ENCODE measurements at regions not wholly inside any gene's neighbourhood (a gene's known extent, or its start where the extent isn't known, plus 50 kb on each side); places are given as distances from the start of the nearest gene placed in this dataset.

DNA sequence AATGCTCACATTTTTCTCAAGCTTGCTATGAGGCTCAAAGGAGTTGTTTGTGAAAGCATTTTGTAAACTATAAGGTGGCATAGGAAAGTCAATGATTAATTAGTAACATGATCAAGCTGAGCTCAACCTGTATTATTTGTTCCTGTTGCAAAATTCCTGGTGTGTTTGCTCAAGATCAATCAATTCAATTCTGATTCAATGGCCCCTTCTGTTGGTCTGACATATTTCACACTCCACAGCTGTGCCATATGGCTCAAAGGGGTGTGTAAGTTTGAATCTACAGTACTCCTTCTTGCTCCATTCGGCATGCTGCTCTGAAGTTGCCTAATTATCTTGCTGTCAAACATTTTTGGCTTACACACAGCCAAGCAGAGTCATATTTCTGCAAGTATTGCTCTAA lies 341.6 kb upstream of the LRP1B start:
- Histone ChIP-seq H3K36me3 (no peaks in the 10 kb centered on the region), H3K27ac (no peak overlapping the region), H3K4me3 (no peak overlapping the region), H3K27me3 (no peaks in the 10 kb centered on the region), H3K4me1 (no peaks in the 10 kb centered on the region), H3K9me3 (peaks cover 0 to 4% (median 0%) of the 10 kb centered on the region in 12 donors)
- ATAC-seq = no peak
- no peak for DNase-seq
- no peak for TF ChIP-seq POLR2A (IDR thresholded peaks at IDR 0.05)
- TF ChIP-seq, protein P1, sequence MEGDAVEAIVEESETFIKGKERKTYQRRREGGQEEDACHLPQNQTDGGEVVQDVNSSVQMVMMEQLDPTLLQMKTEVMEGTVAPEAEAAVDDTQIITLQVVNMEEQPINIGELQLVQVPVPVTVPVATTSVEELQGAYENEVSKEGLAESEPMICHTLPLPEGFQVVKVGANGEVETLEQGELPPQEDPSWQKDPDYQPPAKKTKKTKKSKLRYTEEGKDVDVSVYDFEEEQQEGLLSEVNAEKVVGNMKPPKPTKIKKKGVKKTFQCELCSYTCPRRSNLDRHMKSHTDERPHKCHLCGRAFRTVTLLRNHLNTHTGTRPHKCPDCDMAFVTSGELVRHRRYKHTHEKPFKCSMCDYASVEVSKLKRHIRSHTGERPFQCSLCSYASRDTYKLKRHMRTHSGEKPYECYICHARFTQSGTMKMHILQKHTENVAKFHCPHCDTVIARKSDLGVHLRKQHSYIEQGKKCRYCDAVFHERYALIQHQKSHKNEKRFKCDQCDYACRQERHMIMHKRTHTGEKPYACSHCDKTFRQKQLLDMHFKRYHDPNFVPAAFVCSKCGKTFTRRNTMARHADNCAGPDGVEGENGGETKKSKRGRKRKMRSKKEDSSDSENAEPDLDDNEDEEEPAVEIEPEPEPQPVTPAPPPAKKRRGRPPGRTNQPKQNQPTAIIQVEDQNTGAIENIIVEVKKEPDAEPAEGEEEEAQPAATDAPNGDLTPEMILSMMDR (IDR thresholded peaks at IDR 0.05) = no peak
- intact Hi-C loops (cut with DNase I) = no loop called here
- 25 to 50% (median 44%) methylated on average over 1 of the region's 1 CpG for WGBS, 4 donors

DNA sequence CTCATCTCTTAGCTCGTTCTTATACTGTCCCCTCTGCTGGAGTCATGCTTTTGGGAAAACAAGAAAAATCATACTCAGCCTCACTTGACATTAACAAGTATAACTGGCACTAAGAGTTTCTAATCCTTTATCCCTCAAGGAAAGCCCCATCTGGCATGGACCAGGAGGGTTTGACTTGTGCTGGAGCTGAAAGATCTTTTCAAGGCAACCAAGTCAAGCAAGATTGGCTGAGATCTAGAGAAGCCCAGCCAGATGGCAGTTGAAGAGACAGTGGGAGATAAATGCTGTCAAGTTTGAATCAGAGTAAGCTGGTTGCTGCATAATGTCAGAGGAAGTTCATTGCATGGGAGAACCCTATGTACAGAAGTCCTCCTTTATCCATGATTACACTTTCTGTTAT lies 336.5 kb upstream of the LRP1B start:
- H3K27me3 ChIP-seq = no peaks in the 10 kb centered on the region
- H3K4me1 ChIP-seq = no peaks in the 10 kb centered on the region
- TF ChIP-seq POLR2A (IDR thresholded peaks at IDR 0.05) = no peak
- TF ChIP-seq, protein P1 (IDR thresholded peaks at IDR 0.05) = no peak
- no peak overlapping the region for H3K27ac ChIP-seq
- WGBS, 4 donors = 53 to 76% (median 66%) methylated on average over 1 of the region's 1 CpG
- ATAC-seq (no peak), DNase-seq (no peak)
- no peaks in the 10 kb centered on the region for H3K9me3 ChIP-seq
- H3K4me3 ChIP-seq = no peak overlapping the region
- intact Hi-C loops (cut with DNase I) = no loop called here
- no peaks in the 10 kb centered on the region for H3K36me3 ChIP-seq

DNA sequence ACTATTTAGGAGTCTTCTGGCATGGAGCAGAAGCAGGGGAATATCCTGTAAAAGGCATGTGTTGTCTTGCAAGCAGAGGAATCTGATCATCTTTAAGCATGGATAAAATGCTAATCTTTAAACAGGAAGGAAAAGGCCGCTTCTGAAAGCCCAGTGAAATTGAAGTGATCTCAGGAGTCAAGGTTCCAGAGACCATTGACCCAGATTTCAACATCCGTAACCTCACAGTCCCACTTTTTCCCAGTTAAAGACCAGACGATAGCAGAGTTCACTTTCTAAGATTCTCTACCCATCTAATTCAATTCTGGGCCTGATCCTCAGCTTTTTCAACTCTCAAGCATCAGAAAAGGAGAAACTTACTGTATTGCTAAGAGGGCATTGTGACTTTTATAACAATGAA lies 332.2 kb upstream of the LRP1B start:
- TF ChIP-seq, protein P1 (IDR thresholded peaks at IDR 0.05) = no peak
- TF ChIP-seq POLR2A (IDR thresholded peaks at IDR 0.05) = no peak
- intact Hi-C loops (cut with DNase I) = no loop called here
- no peak for DNase-seq
- Histone ChIP-seq H3K4me1 (no peaks in the 10 kb centered on the region), H3K27ac (no peak overlapping the region), H3K27me3 (no peaks in the 10 kb centered on the region), H3K36me3 (no peaks in the 10 kb centered on the region), H3K4me3 (no peak overlapping the region), H3K9me3 (no peaks in the 10 kb centered on the region)
- WGBS, 4 donors = 69 to 79% (median 70%) methylated on average over 3 of the region's 3 CpGs
- ATAC-seq = no peak

DNA sequence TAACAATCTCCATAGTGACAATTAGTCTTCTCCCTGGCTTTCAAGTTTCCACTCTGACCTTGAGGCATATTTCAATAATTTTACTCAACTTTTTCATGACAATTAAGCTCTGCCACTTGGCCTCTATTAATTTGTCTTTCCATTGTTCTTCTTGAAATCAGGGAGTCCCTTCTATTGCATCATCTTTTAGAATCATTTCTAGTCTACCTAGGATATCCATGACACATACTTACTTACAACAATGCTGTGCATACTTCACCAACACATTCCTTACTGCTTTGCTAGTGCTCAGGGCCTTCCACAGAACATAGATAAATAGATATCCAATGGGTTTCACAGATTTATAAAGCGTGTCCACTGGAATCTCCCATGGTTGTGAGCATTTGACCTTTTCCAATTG lies 331.5 kb upstream of the LRP1B start:
- intact Hi-C loops (cut with DNase I) = no loop called here
- Histone ChIP-seq H3K27me3 (no peaks in the 10 kb centered on the region), H3K4me1 (no peaks in the 10 kb centered on the region), H3K27ac (no peak overlapping the region), H3K9me3 (no peaks in the 10 kb centered on the region), H3K36me3 (no peaks in the 10 kb centered on the region), H3K4me3 (no peak overlapping the region)
- DNase-seq = no peak
- no peak for TF ChIP-seq POLR2A (IDR thresholded peaks at IDR 0.05)
- TF ChIP-seq, protein P1 (IDR thresholded peaks at IDR 0.05) = no peak
- no peak for ATAC-seq
- WGBS, 4 donors = 44 to 64% (median 58%) methylated on average over 1 of the region's 1 CpG
